ENCODE measurements at regions not wholly inside any gene's neighbourhood (a gene's known extent, or its start where the extent isn't known, plus 50 kb on each side); places are given as distances from the start of the nearest gene placed in this dataset.

DNA sequence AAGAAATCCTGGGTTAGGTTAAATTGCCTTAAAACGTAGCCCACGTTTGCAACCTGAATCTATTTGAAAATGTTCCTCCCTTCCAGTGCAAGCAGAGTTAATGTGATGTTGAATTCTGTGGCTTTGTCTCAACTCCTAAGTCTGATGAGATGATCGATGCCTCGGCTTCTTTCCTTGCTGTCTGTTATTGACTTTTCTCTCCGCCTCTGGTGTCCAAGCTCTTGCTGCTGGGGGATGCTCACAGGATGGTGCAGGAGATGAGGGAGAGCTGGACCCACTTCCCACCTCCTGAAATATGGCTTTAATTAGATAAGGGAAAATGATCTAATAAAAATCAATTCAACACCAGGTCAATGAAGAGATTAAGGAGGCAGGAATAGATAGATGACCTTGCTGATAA lies 407.9 kb upstream of the RGMA start:
- in situ Hi-C loops (cut with HindIII; ENCODE audit: low sequenced_read_pairs), result no loop called here
- DNase-seq (ENCODE audit: low read depth, low spot score), result no peak
- TF ChIP-seq, protein P1, sequence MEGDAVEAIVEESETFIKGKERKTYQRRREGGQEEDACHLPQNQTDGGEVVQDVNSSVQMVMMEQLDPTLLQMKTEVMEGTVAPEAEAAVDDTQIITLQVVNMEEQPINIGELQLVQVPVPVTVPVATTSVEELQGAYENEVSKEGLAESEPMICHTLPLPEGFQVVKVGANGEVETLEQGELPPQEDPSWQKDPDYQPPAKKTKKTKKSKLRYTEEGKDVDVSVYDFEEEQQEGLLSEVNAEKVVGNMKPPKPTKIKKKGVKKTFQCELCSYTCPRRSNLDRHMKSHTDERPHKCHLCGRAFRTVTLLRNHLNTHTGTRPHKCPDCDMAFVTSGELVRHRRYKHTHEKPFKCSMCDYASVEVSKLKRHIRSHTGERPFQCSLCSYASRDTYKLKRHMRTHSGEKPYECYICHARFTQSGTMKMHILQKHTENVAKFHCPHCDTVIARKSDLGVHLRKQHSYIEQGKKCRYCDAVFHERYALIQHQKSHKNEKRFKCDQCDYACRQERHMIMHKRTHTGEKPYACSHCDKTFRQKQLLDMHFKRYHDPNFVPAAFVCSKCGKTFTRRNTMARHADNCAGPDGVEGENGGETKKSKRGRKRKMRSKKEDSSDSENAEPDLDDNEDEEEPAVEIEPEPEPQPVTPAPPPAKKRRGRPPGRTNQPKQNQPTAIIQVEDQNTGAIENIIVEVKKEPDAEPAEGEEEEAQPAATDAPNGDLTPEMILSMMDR (IDR thresholded peaks at IDR 0.05; ENCODE audit: low read depth, low read length), result no peak
- H3K4me3 ChIP-seq (ENCODE audit: low read depth, low read length), result no peak overlapping the region

DNA sequence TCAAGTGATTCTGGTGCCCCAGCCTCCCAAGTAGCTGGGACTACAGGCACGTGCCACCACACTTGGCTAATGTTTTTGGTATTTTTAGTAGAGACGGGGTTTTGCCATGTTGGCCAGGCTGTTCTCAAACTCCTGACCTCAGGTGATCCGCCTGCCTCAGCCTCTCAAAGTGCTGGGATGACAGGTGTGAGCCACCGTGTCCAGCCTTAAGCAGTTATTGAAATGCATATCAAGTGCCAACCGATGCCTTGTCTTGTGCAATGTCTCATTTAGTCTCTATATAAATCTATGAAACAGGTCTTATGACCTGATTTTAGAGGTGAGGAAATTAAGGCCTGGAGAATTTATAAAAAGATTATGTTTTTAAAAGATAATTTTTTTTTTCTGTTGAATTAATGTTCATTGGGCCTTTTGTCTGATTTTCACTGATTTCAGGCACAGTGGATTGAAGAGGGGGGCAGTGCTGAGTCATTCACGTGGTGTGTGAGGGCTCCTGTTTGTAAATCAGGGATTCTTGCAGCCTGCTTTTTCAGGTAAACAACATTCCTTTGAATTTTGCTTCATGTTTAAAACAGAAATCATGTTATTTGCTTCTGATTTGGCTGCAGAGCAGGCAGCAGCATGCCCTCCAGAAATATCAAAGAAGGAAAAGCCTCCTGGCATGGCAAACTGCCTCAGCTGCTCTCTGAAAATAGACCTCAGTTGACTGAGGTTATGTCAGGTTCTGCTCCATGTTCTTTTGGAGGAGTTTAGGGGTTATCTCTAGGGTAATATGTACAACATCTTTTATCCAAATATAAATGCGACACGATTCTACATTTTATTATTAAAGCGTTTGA lies 407.0 kb upstream of the RGMA start:
- H3K4me3 ChIP-seq (ENCODE audit: low read depth, low read length), result no peak overlapping the region
- in situ Hi-C loops (cut with HindIII; ENCODE audit: low sequenced_read_pairs), result no loop called here
- no peak for DNase-seq (ENCODE audit: low read depth, low spot score)
- TF ChIP-seq, protein P1 (IDR thresholded peaks at IDR 0.05; ENCODE audit: low read depth, low read length), result no peak

DNA sequence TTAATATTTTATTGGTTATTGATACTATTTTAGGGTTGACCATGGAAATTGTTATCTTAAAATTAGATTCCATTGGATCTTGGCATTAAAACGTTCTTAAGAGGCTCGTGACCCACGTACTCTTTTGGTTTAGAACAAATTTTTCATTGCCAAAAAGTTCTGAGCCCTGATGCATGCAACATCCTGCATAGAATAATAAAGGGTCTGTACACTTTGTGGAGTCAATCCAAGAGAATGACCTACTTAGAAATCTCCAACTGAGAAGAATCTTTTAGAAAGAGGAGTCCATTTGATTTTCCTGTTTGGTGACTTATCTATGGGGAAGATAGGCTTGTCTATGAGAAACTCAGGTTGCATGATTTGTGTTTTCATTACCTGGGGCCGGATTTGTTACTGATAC lies 404.2 kb upstream of the RGMA start:
- DNase-seq (ENCODE audit: low read depth, low spot score), result no peak
- TF ChIP-seq, protein P1 (IDR thresholded peaks at IDR 0.05; ENCODE audit: low read depth, low read length), result no peak
- H3K4me3 ChIP-seq (ENCODE audit: low read depth, low read length), result no peak overlapping the region
- in situ Hi-C loops (cut with HindIII; ENCODE audit: low sequenced_read_pairs), result no loop called here

DNA sequence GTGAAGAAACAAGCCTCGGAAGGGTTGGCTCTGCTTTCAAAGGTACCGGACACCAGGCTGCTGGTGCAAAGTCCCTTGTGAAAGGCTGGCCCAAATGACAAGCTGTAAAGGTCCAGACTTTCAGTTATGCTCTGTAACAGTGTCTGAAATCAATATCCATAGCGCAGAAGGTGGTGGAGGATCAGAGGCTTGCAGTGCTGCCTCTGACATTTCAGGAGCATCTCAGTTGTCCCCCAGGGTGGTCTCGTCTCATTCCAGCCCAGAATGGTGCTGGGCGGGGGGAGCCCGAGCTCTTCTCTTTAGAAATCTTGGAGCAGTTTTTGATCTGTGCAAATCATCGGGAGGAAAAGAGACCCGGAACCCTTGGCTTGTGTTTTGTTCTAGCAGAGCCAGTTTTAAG lies 402.3 kb upstream of the RGMA start:
- no peak for DNase-seq (ENCODE audit: low read depth, low spot score)
- TF ChIP-seq, protein P1 (IDR thresholded peaks at IDR 0.05; ENCODE audit: low read depth, low read length), result no peak
- in situ Hi-C loops (cut with HindIII; ENCODE audit: low sequenced_read_pairs), result no loop called here
- no peak overlapping the region for H3K4me3 ChIP-seq (ENCODE audit: low read depth, low read length)

DNA sequence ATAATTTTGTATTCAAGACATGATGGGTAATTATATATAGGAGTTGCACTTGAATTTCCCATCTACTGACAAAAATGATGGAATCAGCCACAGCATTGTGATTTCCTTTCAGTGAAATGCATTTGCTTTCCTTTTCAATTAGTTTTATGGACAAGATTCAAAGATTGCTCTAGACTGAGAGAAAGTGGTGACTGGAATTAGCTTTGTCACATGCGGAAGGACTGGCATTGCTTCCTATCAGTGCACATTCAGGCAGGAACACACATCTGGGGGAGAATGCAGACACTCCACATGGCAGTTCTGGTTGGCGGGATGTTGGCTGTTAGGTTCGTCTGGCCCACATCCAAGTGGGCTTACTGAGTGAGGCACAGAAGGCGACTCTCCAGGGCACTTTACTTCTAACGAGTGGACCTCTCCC lies 399.3 kb upstream of the RGMA start:
- TF ChIP-seq, protein P1 (IDR thresholded peaks at IDR 0.05; ENCODE audit: low read depth, low read length), result no peak
- H3K4me3 ChIP-seq (ENCODE audit: low read depth, low read length), result no peak overlapping the region
- no peak for DNase-seq (ENCODE audit: low read depth, low spot score)
- in situ Hi-C loops (cut with HindIII; ENCODE audit: low sequenced_read_pairs), result no loop called here

DNA sequence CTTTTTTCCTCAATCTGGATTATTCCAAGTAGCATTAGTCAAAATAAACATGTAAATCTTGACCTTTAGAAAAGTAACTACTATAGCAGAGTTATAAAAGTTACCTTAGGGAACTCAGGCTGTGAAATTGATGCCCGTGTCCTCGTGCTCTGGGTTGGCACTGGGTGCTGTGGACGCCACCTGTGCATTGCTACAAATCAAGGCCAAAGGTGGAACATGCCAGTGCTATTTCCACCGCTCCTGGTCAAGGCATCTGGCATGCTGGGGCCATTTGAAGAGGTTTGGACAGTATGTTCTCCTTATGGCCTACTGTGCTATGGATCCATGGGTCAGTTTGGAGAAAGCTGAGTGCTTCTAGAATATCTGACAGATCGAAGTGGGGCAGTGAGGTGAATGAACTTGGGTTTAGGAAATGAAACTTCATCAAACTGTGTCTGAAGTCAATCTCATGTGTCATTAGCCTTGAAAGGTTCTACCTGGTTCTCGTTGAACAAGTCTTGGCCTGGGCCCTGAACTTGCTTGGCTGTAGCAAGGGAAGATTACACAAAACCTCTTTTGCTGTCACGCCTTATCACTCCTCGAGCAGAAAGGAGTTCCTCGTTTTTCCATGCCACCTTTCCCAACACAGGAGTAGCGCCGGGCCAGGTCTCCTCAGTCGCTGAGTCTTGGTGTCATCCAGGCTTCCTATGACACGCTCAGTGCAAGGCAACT lies 397.6 kb upstream of the RGMA start:
- TF ChIP-seq, protein P1 (IDR thresholded peaks at IDR 0.05; ENCODE audit: low read depth, low read length), result no peak
- H3K4me3 ChIP-seq (ENCODE audit: low read depth, low read length), result no peak overlapping the region
- in situ Hi-C loops (cut with HindIII; ENCODE audit: low sequenced_read_pairs), result no loop called here
- no peak for DNase-seq (ENCODE audit: low read depth, low spot score)
